GM08714 (cell line): ENCODE measurements at regions not wholly inside any gene's neighbourhood (a gene's known extent, or its start where the extent isn't known, plus 50 kb on each side); places are given as distances from the start of the nearest gene placed in this dataset.

Source experiments
- H3K4me3 ChIP-seq: fragments of 200-500 bp; sonication (Bioruptor generic); 2 replicates; pipeline ENCODE4 v1.5.1; 2014; ENCODE audit warnings: mild to moderate bottlenecking, low read length, inconsistent platforms
- ZNF274 ChIP-seq: IDR thresholded peaks from 2 replicates; pipeline ENCODE4 v1.6.1; 2012; ENCODE audit warnings: mild to moderate bottlenecking, low read depth, low read length

GRCh38 chr2:16075045-16076012, 135.0 kb downstream of the MYCN start:
- no peak for TF ChIP-seq ZNF274
- H3K4me3 ChIP-seq: no peak overlapping the region

- TF ChIP-seq ZNF274: no peak
- H3K4me3 ChIP-seq: no peak overlapping the region
These were observed 133.6 kb downstream of the MYCN start for GRCh38 chr2:16073921-16074425.

- H3K4me3 ChIP-seq: no peak overlapping the region
- TF ChIP-seq ZNF274: no peak
These were observed 133.1 kb downstream of the MYCN start for GRCh38 chr2:16073471-16073870.

DNA sequence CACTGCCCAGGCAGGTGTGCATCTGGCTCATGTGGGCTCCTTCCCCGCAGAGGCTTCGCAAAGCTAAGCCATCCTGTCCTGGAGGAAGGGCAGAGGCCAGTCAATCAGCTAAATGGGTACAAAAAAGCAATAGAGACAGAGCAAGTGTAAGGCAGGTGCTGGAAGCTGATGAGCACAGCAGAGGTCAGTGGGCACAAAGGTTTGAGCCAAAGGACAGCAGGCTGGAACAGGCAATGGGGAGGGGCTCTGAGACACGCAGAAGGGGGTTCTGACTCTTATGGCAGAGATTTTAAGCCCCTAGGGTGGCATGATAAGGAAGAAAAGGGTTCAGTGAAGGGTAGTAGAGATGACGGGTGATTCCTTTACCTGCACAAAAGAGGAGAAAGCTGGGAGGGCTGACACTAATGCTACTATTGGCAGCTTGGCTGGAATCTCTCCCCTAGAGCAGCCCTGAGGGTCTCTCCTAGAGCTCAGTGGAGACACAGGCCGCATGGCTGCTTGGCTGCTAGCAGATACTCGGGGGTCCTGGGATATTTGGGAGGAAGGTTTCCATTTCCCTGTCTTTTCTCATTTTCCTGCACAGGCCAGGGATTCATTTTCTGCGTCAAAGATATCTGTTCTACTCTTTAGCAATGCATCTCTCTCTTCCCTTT, 132.4 kb downstream of the MYCN start:
- H3K4me3 ChIP-seq: no peak overlapping the region

DNA sequence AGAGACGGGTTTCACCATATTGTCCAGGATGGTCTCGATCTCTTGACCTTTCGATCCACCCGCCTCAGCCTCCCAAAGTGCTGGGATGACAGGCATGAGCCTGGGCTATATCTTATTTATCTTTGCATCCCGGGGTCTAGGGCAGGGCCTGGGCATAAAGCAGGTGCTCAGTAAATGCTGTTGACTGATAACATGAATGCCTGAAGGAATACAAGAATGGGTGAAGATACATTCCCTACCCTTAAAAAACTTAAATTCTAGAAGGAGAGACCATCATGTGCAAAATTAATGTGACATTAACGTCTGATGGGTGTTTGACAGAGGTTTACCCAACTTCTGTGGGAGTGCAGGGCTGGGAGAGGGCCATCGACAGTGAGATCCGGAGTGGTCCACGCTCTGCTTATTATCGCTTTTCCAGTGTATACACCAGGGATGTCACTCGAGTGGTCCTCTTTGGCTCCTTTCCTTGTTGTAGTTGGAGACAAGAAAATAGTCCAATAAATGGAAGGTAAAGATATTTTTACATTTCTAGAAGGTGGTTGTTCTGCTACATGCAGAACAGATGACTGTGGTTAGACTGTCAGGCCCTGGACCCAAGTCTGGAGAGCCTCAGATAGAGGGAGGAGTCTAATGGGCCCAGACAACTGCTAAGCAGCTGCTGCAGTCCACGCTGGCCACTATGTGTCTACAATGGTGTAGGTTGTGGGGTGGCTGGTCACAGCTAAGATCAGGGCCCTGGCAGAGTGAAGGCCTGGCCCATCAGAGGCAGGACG, 131.7 kb downstream of the MYCN start:
- TF ChIP-seq ZNF274: no peak
- no peak overlapping the region for H3K4me3 ChIP-seq

More for the DNA sequence above, 132.4 kb downstream of the MYCN start:
- no peak for TF ChIP-seq ZNF274

DNA sequence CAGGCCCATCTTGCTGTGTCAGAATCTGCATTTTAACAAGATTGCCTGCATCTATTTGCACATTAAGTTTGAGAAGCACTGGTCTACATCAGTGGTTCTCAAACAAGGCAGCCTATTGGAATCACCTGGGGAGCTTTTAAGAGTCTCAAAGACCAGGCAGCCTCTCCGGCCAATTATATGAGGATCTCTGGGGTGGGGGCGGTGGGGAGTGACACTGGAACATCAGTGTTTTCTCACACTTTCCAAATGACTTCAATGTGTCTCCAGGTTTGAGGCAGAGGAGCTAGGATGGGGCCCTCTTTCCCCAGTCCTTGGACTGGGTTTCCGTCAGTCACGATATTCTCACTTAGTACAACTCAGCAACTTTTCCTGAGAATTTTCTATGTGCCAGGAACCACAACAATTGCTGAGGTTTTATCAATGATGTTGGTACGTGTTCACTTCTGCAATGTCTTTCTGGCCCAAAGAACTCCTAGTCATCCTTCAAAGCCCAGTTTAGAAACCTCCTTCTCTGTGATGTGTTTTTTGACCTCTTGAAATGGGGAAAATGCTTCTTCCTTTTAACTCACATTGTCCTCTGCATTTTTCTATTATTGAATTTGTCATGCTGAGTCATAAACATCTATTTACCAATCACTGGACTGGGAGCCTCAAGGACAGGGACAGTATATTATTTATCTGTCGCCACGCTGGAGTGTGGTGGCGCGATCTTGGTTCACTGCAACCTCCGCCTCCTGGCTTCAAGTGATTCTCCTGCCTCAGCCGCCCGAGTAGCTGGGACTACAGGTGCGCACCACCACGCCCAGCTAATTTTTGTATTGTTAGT, 130.9 kb downstream of the MYCN start:
- no peak for TF ChIP-seq ZNF274
- no peak overlapping the region for H3K4me3 ChIP-seq

GRCh38 chr2:16070648-16070971, 130.3 kb downstream of the MYCN start:
- no peak overlapping the region for H3K4me3 ChIP-seq
- TF ChIP-seq ZNF274: no peak

GRCh38 chr2:16069933-16070647, 129.7 kb downstream of the MYCN start:
- H3K4me3 ChIP-seq: no peak overlapping the region
- TF ChIP-seq ZNF274: no peak

DNA sequence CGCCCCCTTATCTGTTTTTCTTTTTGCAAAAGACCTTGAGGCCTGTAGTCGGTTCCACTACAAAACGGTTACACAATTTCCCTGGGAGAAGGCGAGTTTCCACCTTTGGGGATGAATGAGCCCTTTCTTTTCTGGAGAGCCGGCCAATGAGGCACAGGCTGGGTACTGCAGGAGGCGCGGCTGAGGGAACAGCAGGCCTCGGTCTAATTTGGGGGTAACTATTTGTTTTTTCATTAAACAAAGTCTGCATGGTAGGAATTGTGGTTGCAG, 129.2 kb downstream of the MYCN start:
- TF ChIP-seq ZNF274: no peak
- no peak overlapping the region for H3K4me3 ChIP-seq

- H3K4me3 ChIP-seq: no peak overlapping the region
- TF ChIP-seq ZNF274: no peak
These were observed 128.2 kb downstream of the MYCN start for GRCh38 chr2:16068552-16068940.

DNA sequence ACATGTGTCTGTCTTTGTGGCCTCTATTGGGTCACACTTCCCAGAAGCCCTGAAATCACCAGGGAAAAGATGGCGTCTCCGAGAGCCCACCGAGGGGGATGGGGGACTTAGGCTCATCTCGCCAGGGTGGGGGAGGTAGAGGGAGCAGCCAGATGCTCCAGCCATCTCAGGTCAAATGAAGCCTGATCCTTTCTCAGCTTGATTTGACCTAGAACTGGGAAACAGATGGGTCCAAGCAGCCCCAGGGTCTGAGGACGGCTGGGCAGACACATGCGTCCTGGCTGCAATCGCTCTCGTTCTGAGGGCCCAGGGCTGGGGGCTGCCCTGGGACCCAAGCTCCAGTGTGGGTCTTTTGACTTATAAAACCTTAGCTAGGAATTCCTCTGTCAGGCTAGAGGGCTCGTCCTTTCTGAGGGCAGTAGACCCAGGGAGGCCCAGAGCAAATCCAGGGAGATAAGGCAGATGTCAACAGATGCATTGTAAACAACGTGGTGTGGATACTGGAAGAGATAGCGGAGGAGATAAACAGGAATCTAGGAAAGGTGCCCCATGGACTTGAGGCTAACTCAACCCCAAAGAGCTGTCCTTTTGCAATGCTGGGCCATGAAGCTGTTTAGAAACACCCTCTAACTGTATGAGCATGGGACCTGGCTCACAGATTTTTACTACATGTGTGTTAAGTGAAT, 127.7 kb downstream of the MYCN start:
- H3K4me3 ChIP-seq: no peak overlapping the region
- TF ChIP-seq ZNF274: no peak

DNA sequence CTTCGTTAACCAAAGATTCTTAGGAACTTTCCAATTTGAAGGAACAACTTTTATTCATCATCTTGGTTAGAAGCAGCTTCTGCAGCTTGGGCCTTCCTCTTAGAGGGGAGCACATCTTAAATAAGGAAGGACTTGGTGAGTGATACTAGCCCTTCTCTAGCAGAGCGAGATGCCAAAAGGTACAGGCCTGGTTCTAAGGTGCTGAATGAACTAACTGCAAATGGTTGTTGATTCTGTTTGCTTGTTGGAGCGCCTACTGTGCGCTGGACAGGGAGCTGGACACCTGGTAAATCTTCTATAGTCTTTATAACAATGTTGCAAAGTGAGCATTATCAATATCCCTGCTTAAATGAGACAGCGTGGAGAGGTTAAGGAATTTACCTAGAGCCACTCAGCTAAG, 127.1 kb downstream of the MYCN start:
- no peak for TF ChIP-seq ZNF274
- H3K4me3 ChIP-seq: no peak overlapping the region

DNA sequence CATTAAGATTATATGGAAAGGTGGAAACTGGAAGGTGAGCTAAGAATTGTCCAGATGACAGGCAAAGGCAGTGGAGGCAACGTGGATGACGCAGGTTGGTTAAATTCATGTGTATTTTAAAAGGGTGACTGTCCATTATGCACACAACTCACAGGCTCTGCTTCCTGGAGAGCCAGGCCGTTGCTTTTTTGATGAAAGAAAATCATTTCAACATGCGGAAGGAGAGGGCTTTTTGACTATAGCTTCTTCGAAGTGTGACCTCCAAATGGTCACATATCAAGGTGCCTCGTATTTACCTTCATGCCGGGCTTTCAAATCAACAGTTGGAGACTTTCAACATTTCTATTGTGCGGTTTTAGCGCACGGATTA, 126.7 kb downstream of the MYCN start:
- TF ChIP-seq ZNF274: no peak
- no peak overlapping the region for H3K4me3 ChIP-seq
